ENCODE measurements at regions not wholly inside any gene's neighbourhood (a gene's known extent, or its start where the extent isn't known, plus 50 kb on each side); places are given as distances from the start of the nearest gene placed in this dataset.
"Not testable (repeated sequence)": the region's sequence is repeated elsewhere in the genome, so short reads cannot be mapped to it uniquely, and the experiment has no call there.

DNA sequence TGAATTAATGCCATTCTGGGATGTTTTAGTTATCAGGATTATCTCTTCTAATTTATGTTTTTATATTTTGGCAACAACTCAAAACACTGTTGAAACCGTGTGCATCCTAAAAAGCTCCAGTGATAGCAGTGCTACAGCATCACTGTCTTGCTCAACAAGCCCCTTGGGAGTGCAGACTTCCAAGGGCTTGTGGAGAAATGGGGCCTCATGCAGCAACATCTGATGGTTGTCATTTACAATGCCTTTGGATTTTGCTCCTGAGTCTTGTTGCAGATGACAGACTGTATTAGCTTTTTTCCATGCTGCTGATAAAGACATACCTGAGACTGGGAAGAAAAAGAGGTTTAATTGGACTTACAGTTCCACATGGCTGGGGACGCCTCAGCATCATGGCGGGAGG lies 515.4 kb downstream of the NEBL start:
- Mint-ChIP-seq H3K4me3 (no peak overlapping the region), H3K9me3 (peaks cover 6% of the 10 kb centered on the region), H3K4me1 (no peaks in the 10 kb centered on the region), H3K27ac (no peak overlapping the region), H3K27me3 (ENCODE audit: low read depth) (peaks cover 7% of the 10 kb centered on the region), H3K36me3 (ENCODE audit: low read depth) (no peaks in the 10 kb centered on the region)
- TF ChIP-seq, protein P1, sequence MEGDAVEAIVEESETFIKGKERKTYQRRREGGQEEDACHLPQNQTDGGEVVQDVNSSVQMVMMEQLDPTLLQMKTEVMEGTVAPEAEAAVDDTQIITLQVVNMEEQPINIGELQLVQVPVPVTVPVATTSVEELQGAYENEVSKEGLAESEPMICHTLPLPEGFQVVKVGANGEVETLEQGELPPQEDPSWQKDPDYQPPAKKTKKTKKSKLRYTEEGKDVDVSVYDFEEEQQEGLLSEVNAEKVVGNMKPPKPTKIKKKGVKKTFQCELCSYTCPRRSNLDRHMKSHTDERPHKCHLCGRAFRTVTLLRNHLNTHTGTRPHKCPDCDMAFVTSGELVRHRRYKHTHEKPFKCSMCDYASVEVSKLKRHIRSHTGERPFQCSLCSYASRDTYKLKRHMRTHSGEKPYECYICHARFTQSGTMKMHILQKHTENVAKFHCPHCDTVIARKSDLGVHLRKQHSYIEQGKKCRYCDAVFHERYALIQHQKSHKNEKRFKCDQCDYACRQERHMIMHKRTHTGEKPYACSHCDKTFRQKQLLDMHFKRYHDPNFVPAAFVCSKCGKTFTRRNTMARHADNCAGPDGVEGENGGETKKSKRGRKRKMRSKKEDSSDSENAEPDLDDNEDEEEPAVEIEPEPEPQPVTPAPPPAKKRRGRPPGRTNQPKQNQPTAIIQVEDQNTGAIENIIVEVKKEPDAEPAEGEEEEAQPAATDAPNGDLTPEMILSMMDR (IDR thresholded peaks at IDR 0.05; ENCODE audit: unreplicated experiment in 3 of 3): no peak

DNA sequence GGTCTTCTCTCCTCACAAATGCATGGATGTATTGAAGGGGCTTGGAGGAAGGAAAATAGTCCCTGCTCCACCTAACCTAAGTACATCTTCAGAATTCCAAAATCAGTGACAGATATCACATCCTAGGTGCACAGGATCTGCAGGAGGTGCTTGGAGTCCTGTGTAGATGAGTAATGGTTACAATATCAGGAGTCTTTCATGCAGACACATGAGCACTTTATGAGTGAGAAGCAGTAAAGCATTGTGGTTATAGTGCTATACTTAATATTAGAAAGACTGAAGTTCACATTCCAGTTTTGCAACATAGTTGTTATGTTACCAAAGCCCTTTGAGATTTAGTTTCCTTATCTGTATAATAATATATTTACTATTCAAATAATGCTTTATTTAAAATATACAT lies 516.7 kb downstream of the NEBL start:
- Mint-ChIP-seq H3K9me3 (peaks cover 6% of the 10 kb centered on the region), H3K27ac (no peak overlapping the region), H3K36me3 (ENCODE audit: low read depth) (no peaks in the 10 kb centered on the region), H3K4me3 (no peak overlapping the region), H3K27me3 (ENCODE audit: low read depth) (peaks cover 7% of the 10 kb centered on the region), H3K4me1 (no peaks in the 10 kb centered on the region)
- TF ChIP-seq, protein P1 (IDR thresholded peaks at IDR 0.05; ENCODE audit: unreplicated experiment in 3 of 3): no peak

GRCh38 chr10:20372748-20373147 lies 524.4 kb downstream of the NEBL start:
- peaks cover 8% of the 10 kb centered on the region for H3K27me3 Mint-ChIP-seq (ENCODE audit: low read depth)
- peaks cover 11% of the 10 kb centered on the region for H3K4me1 Mint-ChIP-seq
- TF ChIP-seq, protein P1 (IDR thresholded peaks at IDR 0.05; ENCODE audit: unreplicated experiment in 3 of 3): no peak
- no peaks in the 10 kb centered on the region for H3K36me3 Mint-ChIP-seq (ENCODE audit: low read depth)
- no peak overlapping the region for H3K4me3 Mint-ChIP-seq
- peaks cover 10% of the 10 kb centered on the region for H3K9me3 Mint-ChIP-seq
- H3K27ac Mint-ChIP-seq: no peak overlapping the region

GRCh38 chr10:20370977-20371533 lies 526.1 kb downstream of the NEBL start:
- H3K36me3 Mint-ChIP-seq (ENCODE audit: low read depth); H3K27ac Mint-ChIP-seq; H3K4me3 Mint-ChIP-seq; H3K27me3 Mint-ChIP-seq (ENCODE audit: low read depth): not testable (repeated sequence)
- peaks cover 11% of the 10 kb centered on the region for H3K4me1 Mint-ChIP-seq
- peaks cover 20% of the 10 kb centered on the region for H3K9me3 Mint-ChIP-seq

GRCh38 chr10:20369863-20370736 lies 527.0 kb downstream of the NEBL start:
- no peaks in the 10 kb centered on the region for H3K36me3 Mint-ChIP-seq (ENCODE audit: low read depth)
- H3K4me3 Mint-ChIP-seq: no peak overlapping the region
- peaks cover 11% of the 10 kb centered on the region for H3K4me1 Mint-ChIP-seq
- no peak overlapping the region for H3K27ac Mint-ChIP-seq
- peaks cover 24% of the 10 kb centered on the region for H3K9me3 Mint-ChIP-seq
- H3K27me3 Mint-ChIP-seq (ENCODE audit: low read depth): peaks cover 8% of the 10 kb centered on the region
- TF ChIP-seq, protein P1 (IDR thresholded peaks at IDR 0.05; ENCODE audit: unreplicated experiment in 3 of 3): no peak

DNA sequence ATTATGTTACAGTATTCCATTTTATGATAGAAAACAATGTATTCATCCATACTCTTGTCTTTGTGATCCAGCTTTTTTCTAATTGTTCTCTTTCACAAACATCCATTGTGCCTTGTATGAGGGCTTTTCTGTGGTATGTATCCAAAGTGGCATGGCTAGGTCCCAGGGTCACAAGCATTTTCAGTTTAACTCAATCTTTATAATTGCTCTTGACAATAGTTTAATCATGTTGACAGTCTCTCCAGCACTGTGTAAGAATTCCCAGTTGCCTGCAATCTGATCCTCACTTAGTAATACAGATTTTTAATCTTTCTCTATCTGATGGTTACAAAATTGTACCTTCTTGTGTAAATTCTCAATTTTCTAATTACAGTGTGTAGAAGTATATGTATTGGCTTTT lies 533.4 kb downstream of the NEBL start:
- H3K4me3 Mint-ChIP-seq: no peak overlapping the region
- no peaks in the 10 kb centered on the region for H3K4me1 Mint-ChIP-seq
- H3K27me3 Mint-ChIP-seq (ENCODE audit: low read depth): no peaks in the 10 kb centered on the region
- no peak overlapping the region for H3K27ac Mint-ChIP-seq
- H3K36me3 Mint-ChIP-seq (ENCODE audit: low read depth): no peaks in the 10 kb centered on the region
- TF ChIP-seq, protein P1 (IDR thresholded peaks at IDR 0.05; ENCODE audit: unreplicated experiment in 3 of 3): no peak
- peaks cover 16% of the 10 kb centered on the region for H3K9me3 Mint-ChIP-seq

Measured in nephron (organoid).